DND-41 (cell line): ENCODE measurements at regions not wholly inside any gene's neighbourhood (a gene's known extent, or its start where the extent isn't known, plus 50 kb on each side); places are given as distances from the start of the nearest gene placed in this dataset.

Experiments
- ATAC-seq: fragments of 200-7000 bp; cut with Tn5 transposase; 3 replicates; pipeline ENCODE4 v1.9.1; 2021; ENCODE audit warnings: low read depth; ENCODE audit not compliant: insufficient read depth
- DNase-seq: peaks from one replicate; pipeline ENCODE4 v3.0.0-alpha.2; 2020
- H2AFZ ChIP-seq: 2 replicates; pipeline ENCODE4 v1.6.0; 2012; ENCODE audit warnings: low read depth, low read length
- H3K27ac ChIP-seq: 2 replicates; pipeline ENCODE4 v1.5.1; 2012; ENCODE audit warnings: low read length, inconsistent platforms
- H3K27me3 ChIP-seq: fragments of 200-600 bp; sonication (generic); 2 replicates; pipeline ENCODE4 v1.6.0; 2012; ENCODE audit warnings: low read length, mild to moderate bottlenecking, inconsistent platforms; ENCODE audit not compliant: insufficient read depth, poor library complexity
- H3K36me3 ChIP-seq: 2 replicates; pipeline ENCODE4 v1.5.1; 2012; ENCODE audit warnings: low read length, inconsistent platforms; ENCODE audit not compliant: insufficient read depth
- H3K4me1 ChIP-seq: 2 replicates; pipeline ENCODE4 v1.5.1; 2012; ENCODE audit warnings: mild to moderate bottlenecking, low read length; ENCODE audit not compliant: insufficient read depth
- H3K4me2 ChIP-seq: 2 replicates; pipeline ENCODE4 v1.6.0; 2012; ENCODE audit warnings: mild to moderate bottlenecking, moderate library complexity, low read length, inconsistent platforms; ENCODE audit not compliant: insufficient read depth
- H3K4me3 ChIP-seq, 2 experiments: fragments of 200-600 bp in 1 of 2; shearing (Covaris generic) in 1 of 2; 2 replicates each; pipeline ENCODE4 v1.5.1; 2012 to 2016; ENCODE audit warnings: inconsistent platforms in 2 of 2, low read length in 2 of 2, mild to moderate bottlenecking in 2 of 2, low read depth in 1 of 2, moderate library complexity in 1 of 2
- H3K79me2 ChIP-seq: 2 replicates; pipeline ENCODE4 v1.6.0; 2012; ENCODE audit warnings: low read length, inconsistent platforms; ENCODE audit not compliant: insufficient read depth
- H3K9ac ChIP-seq: 2 replicates; pipeline ENCODE4 v1.6.0; 2012; ENCODE audit warnings: low read depth, mild to moderate bottlenecking, inconsistent platforms, low read length, moderate library complexity
- H3K9me3 ChIP-seq: 2 replicates; pipeline ENCODE4 v1.5.1; 2012; ENCODE audit warnings: low read length, moderate library complexity, mild to moderate bottlenecking, inconsistent platforms; ENCODE audit not compliant: insufficient read depth, severe bottlenecking
- H4K20me1 ChIP-seq: 2 replicates; pipeline ENCODE4 v1.6.0; 2012; ENCODE audit warnings: low read length; ENCODE audit not compliant: insufficient read depth
- CTCF ChIP-seq: IDR thresholded peaks from 2 replicates; pipeline ENCODE4 v1.5.1; 2012; ENCODE audit warnings: borderline replicate concordance, low read length, moderate library complexity, mild to moderate bottlenecking; ENCODE audit not compliant: poor library complexity, severe bottlenecking; ENCODE audit errors: extremely low read depth
- EZH2 ChIP-seq: IDR thresholded peaks from 3 replicates; pipeline ENCODE4 v1.6.1; 2012; ENCODE audit warnings: borderline replicate concordance, low read depth, mild to moderate bottlenecking, moderate library complexity, low read length, inconsistent platforms; ENCODE audit not compliant: severe bottlenecking

- Histone ChIP-seq H3K4me1 (no peaks in the 10 kb centered on the region), H3K4me3 (no peak overlapping the region), H3K4me2 (no peak overlapping the region), H3K27me3 (no peaks in the 10 kb centered on the region), H3K36me3 (no peaks in the 10 kb centered on the region), H4K20me1 (no peaks in the 10 kb centered on the region), H2AFZ (no peak overlapping the region), H3K9ac (no peak overlapping the region), H3K9me3 (no peaks in the 10 kb centered on the region), H3K27ac (no peak overlapping the region), H3K79me2 (no peaks in the 10 kb centered on the region)
- no peak for ATAC-seq
- DNase-seq = no peak
- TF ChIP-seq CTCF (no peak), EZH2 (no peak)
Measured at GRCh38 chr13:90689111-90689510, 658.4 kb upstream of the MIR17HG start.

- ATAC-seq (no peak), DNase-seq (no peak)
- TF ChIP-seq CTCF (no peak), EZH2 (no peak)
- no peak overlapping the region for H3K27ac ChIP-seq
- no peaks in the 10 kb centered on the region for H3K9me3 ChIP-seq
- no peaks in the 10 kb centered on the region for H3K36me3 ChIP-seq
- no peaks in the 10 kb centered on the region for H3K79me2 ChIP-seq
- H3K9ac ChIP-seq = no peak overlapping the region
- H4K20me1 ChIP-seq = no peaks in the 10 kb centered on the region
- H3K4me2 ChIP-seq = no peak overlapping the region
- H3K4me1 ChIP-seq = no peaks in the 10 kb centered on the region
- H2AFZ ChIP-seq = no peak overlapping the region
- H3K27me3 ChIP-seq = no peaks in the 10 kb centered on the region
- H3K4me3 ChIP-seq = no peak overlapping the region
Measured at GRCh38 chr13:90690458-90691080, 656.9 kb upstream of the MIR17HG start.

GRCh38 chr13:90696254-90696653 lies 651.2 kb upstream of the MIR17HG start:
- Histone ChIP-seq H3K27ac (no peak overlapping the region), H4K20me1 (no peaks in the 10 kb centered on the region), H2AFZ (no peak overlapping the region), H3K9me3 (no peaks in the 10 kb centered on the region), H3K27me3 (no peaks in the 10 kb centered on the region), H3K4me3 (no peak overlapping the region), H3K79me2 (no peaks in the 10 kb centered on the region), H3K9ac (no peak overlapping the region), H3K36me3 (no peaks in the 10 kb centered on the region), H3K4me2 (no peak overlapping the region), H3K4me1 (no peaks in the 10 kb centered on the region)
- ATAC-seq (no peak), DNase-seq (no peak)
- no peak for TF ChIP-seq CTCF
- TF ChIP-seq EZH2 = no peak
